T-cell (primary cell): ENCODE measurements at regions not wholly inside any gene's neighbourhood (a gene's known extent, or its start where the extent isn't known, plus 50 kb on each side); places are given as distances from the start of the nearest gene placed in this dataset.

ENCODE experiments used
- ATAC-seq, 4 experiments: fragments of 200-7000 bp in 3 of 4; fragments of 150-1000 bp in 1 of 4; cut with Tn5 transposase; replicated peaks in 1 of 4; 1 replicate in 3 of 4; 2 replicates in 1 of 4; pipeline ENCODE4 v1.10.0; 2021; ENCODE audit warnings: moderate library complexity in 3 of 4, mild to moderate bottlenecking in 2 of 4, moderate number of reproducible peaks in 1 of 4
- CTCF ChIA-PET, 2 donors: fragments of 300-600 bp; sonication (Branson Sonifier 250); formaldehyde crosslinking; loops; one replicate each; lab custom pipeline; 2022; ENCODE audit warnings: antibody characterized with exemption in 2 of 2; lab: Charles Lee
- POLR2A ChIA-PET, 2 donors: fragments of 300-600 bp; sonication (Branson Sonifier 250); formaldehyde crosslinking; loops; one replicate each; lab custom pipeline; 2022; ENCODE audit warnings: antibody characterized with exemption in 2 of 2; lab: Charles Lee
- DNase-seq, 35 experiments: peaks; one replicate each; pipeline versions ENCODE4 v3.0.0 to v3.0.0-alpha.2; 2013 to 2023
- H3K27ac ChIP-seq: one replicate; pipeline ENCODE4 v1.5.1; 2013; ENCODE audit warnings: low read length
- H3K27me3 ChIP-seq, 2 experiments: replicated peaks in 1 of 2; 1 replicate in 1 of 2; 2 replicates in 1 of 2; pipeline versions ENCODE4 v1.6.1 to v1.7.0; 2013; ENCODE audit warnings: low read length in 1 of 2, mixed read lengths in 1 of 2; ENCODE audit not compliant: control insufficient read depth in 2 of 2, insufficient read depth in 2 of 2; ENCODE audit errors: extremely low read depth in 1 of 2
- H3K36me3 ChIP-seq, 2 donors: 1 replicate in 1 of 2; 2 replicates in 1 of 2; pipeline versions ENCODE4 v1.6.1 to v1.7.0; 2013; ENCODE audit warnings: low read length in 1 of 2; ENCODE audit not compliant: control insufficient read depth in 2 of 2, insufficient read depth in 1 of 2; ENCODE audit errors: extremely low read depth in 1 of 2
- H3K4me1 ChIP-seq, 2 experiments: 1 replicate in 1 of 2; 2 replicates in 1 of 2; pipeline versions ENCODE4 v1.6.1 to v1.7.0; 2013; ENCODE audit warnings: low read length in 2 of 2, mixed read lengths in 1 of 2; ENCODE audit not compliant: insufficient read depth in 2 of 2, control insufficient read depth in 1 of 2; ENCODE audit errors: extremely low read depth in 1 of 2
- H3K4me3 ChIP-seq, 2 donors: 1 replicate in 1 of 2; 2 replicates in 1 of 2; pipeline versions ENCODE4 v1.5.1 to v1.7.0; 2013; ENCODE audit warnings: mild to moderate bottlenecking in 2 of 2, low read length in 1 of 2, moderate library complexity in 1 of 2; ENCODE audit not compliant: control insufficient read depth in 1 of 2; ENCODE audit errors: extremely low read depth in 1 of 2
- H3K9me3 ChIP-seq: 2 replicates; pipeline ENCODE4 v1.7.0; 2013
- H3K27ac Mint-ChIP-seq, 2 donors: one replicate each; pipeline ENCODE4 v1.8.0; 2020 to 2021; ENCODE audit warnings: mild to moderate bottlenecking in 2 of 2, mixed read lengths in 2 of 2
- H3K27me3 Mint-ChIP-seq, 2 donors: one replicate each; pipeline ENCODE4 v1.8.0; 2021 to 2022; ENCODE audit warnings: mixed read lengths in 2 of 2
- H3K36me3 Mint-ChIP-seq: one replicate; pipeline ENCODE4 v1.8.0; 2021; ENCODE audit warnings: mixed read lengths
- H3K4me1 Mint-ChIP-seq, 3 donors: one replicate each; pipeline ENCODE4 v1.8.0; 2020 to 2022; ENCODE audit warnings: mixed read lengths in 3 of 3, mild to moderate bottlenecking in 1 of 3
- H3K4me3 Mint-ChIP-seq, 3 donors: one replicate each; pipeline ENCODE4 v1.8.0; 2020 to 2022; ENCODE audit warnings: mild to moderate bottlenecking in 3 of 3, mixed read lengths in 3 of 3, moderate library complexity in 3 of 3
- H3K9me3 Mint-ChIP-seq, 3 donors: one replicate each; pipeline ENCODE4 v1.8.0; 2020 to 2022; ENCODE audit warnings: mixed read lengths in 3 of 3
- WGBS: methylation state at CpG from one replicate; pipeline ENCODE4 v1.1.5; 2013; ENCODE audit warnings: missing lambda C conversion rate; ENCODE audit not compliant: insufficient coverage; 5-methylcytosine and 5-hydroxymethylcytosine counted together

- Histone ChIP-seq H3K9me3 (no peaks in the 10 kb centered on the region), H3K27ac (no peak overlapping the region), H3K27me3 (peaks cover 0 to 37% of the 10 kb centered on the region in 2 experiments), H3K36me3 (no peaks in the 10 kb centered on the region), H3K4me1 (no peaks in the 10 kb centered on the region), H3K4me3 (no peak overlapping the region)
- ATAC-seq (no peak), DNase-seq (no peak)
- no peaks in the 10 kb centered on the region for H3K4me1 Mint-ChIP-seq
- H3K36me3 Mint-ChIP-seq = no peaks in the 10 kb centered on the region
- 100% methylated on average over 1 of the region's 4 CpGs for WGBS
- CTCF ChIA-PET = no interaction called here
- no peaks in the 10 kb centered on the region for H3K9me3 Mint-ChIP-seq
- H3K27ac Mint-ChIP-seq = no peak overlapping the region
- POLR2A ChIA-PET = no interaction called here
- H3K4me3 Mint-ChIP-seq = no peak overlapping the region
- H3K27me3 Mint-ChIP-seq = peaks cover 10 to 31% of the 10 kb centered on the region in 2 donors
Observed at GRCh38 chr11:134614141-134614540, 202.1 kb upstream of the B3GAT1 start.

- H3K27ac ChIP-seq = no peak overlapping the region
- H3K27ac Mint-ChIP-seq = no peak overlapping the region
- no peak overlapping the region for H3K4me3 Mint-ChIP-seq
- no peaks in the 10 kb centered on the region for H3K9me3 ChIP-seq
- H3K36me3 Mint-ChIP-seq = no peaks in the 10 kb centered on the region
- peaks cover 0 to 38% of the 10 kb centered on the region in 2 experiments for H3K27me3 ChIP-seq
- H3K9me3 Mint-ChIP-seq = no peaks in the 10 kb centered on the region
- DNase-seq = no peak
- no peaks in the 10 kb centered on the region for H3K4me1 Mint-ChIP-seq
- CTCF ChIA-PET = no interaction called here
- H3K27me3 Mint-ChIP-seq = peaks cover 11 to 35% of the 10 kb centered on the region in 2 donors
- no peaks in the 10 kb centered on the region for H3K4me1 ChIP-seq
- no peak for ATAC-seq
- H3K4me3 ChIP-seq = no peak overlapping the region
- POLR2A ChIA-PET = no interaction called here
- H3K36me3 ChIP-seq = no peaks in the 10 kb centered on the region
- WGBS = 94% methylated on average over 8 of the region's 9 CpGs
Observed at GRCh38 chr11:134613646-134614045, 201.6 kb upstream of the B3GAT1 start.

- no peak overlapping the region for H3K27ac ChIP-seq
- DNase-seq (no peak), ATAC-seq (no peak)
- Mint-ChIP-seq H3K4me3 (no peak overlapping the region), H3K4me1 (no peaks in the 10 kb centered on the region), H3K27me3 (peaks cover 21 to 47% of the 10 kb centered on the region in 2 donors), H3K36me3 (no peaks in the 10 kb centered on the region), H3K27ac (no peak overlapping the region), H3K9me3 (no peaks in the 10 kb centered on the region)
- POLR2A ChIA-PET = no interaction called here
- no peak overlapping the region for H3K4me3 ChIP-seq
- CTCF ChIA-PET = no interaction called here
- 63% methylated on average over 10 of the region's 12 CpGs for WGBS
- peaks cover 0 to 46% of the 10 kb centered on the region in 2 experiments for H3K27me3 ChIP-seq
- no peaks in the 10 kb centered on the region for H3K36me3 ChIP-seq
- no peaks in the 10 kb centered on the region for H3K9me3 ChIP-seq
- no peaks in the 10 kb centered on the region for H3K4me1 ChIP-seq
Observed at GRCh38 chr11:134612140-134613030, 200.3 kb upstream of the B3GAT1 start.

GRCh38 chr11:134611537-134611936 is 199.5 kb upstream of the B3GAT1 start:
- Histone ChIP-seq H3K27ac (no peak overlapping the region), H3K9me3 (no peaks in the 10 kb centered on the region), H3K4me1 (no peaks in the 10 kb centered on the region), H3K36me3 (no peaks in the 10 kb centered on the region), H3K27me3 (peaks cover 0 to 43% of the 10 kb centered on the region in 2 experiments), H3K4me3 (no peak overlapping the region)
- CTCF ChIA-PET = no interaction called here
- Mint-ChIP-seq H3K4me1 (no peaks in the 10 kb centered on the region), H3K27me3 (peaks cover 26 to 49% of the 10 kb centered on the region in 2 donors), H3K9me3 (no peaks in the 10 kb centered on the region), H3K4me3 (no peak overlapping the region), H3K27ac (no peak overlapping the region), H3K36me3 (no peaks in the 10 kb centered on the region)
- WGBS = 65% methylated on average over 5 of the region's 8 CpGs
- DNase-seq (no peak), ATAC-seq (no peak)
- POLR2A ChIA-PET = no interaction called here

- POLR2A ChIA-PET = no interaction called here
- Histone ChIP-seq H3K4me3 (no peak overlapping the region), H3K4me1 (no peaks in the 10 kb centered on the region), H3K36me3 (no peaks in the 10 kb centered on the region), H3K27me3 (peaks cover 0 to 43% of the 10 kb centered on the region in 2 experiments), H3K27ac (no peak overlapping the region), H3K9me3 (no peaks in the 10 kb centered on the region)
- 79% methylated on average over 23 of the region's 23 CpGs for WGBS
- H3K4me1 Mint-ChIP-seq = no peaks in the 10 kb centered on the region
- peaks cover 0 to 4% (median 4%) of the 10 kb centered on the region in 3 donors for H3K9me3 Mint-ChIP-seq
- CTCF ChIA-PET = no interaction called here
- H3K27me3 Mint-ChIP-seq = peaks cover 26 to 49% of the 10 kb centered on the region in 2 donors
- H3K27ac Mint-ChIP-seq = no peak overlapping the region
- H3K4me3 Mint-ChIP-seq = no peak overlapping the region
- H3K36me3 Mint-ChIP-seq = no peaks in the 10 kb centered on the region
- DNase-seq (no peak), ATAC-seq (no peak)
Observed at GRCh38 chr11:134610116-134610910, 198.3 kb upstream of the B3GAT1 start.

GRCh38 chr11:134609361-134610115 is 197.5 kb upstream of the B3GAT1 start:
- DNase-seq (no peak), ATAC-seq (no peak)
- CTCF ChIA-PET = no interaction called here
- Mint-ChIP-seq H3K4me3 (no peak overlapping the region), H3K4me1 (no peaks in the 10 kb centered on the region), H3K27ac (no peak overlapping the region), H3K36me3 (no peaks in the 10 kb centered on the region), H3K27me3 (peaks cover 26 to 46% of the 10 kb centered on the region in 2 donors), H3K9me3 (peaks cover 0 to 4% (median 4%) of the 10 kb centered on the region in 3 donors)
- Histone ChIP-seq H3K36me3 (no peaks in the 10 kb centered on the region), H3K4me1 (no peaks in the 10 kb centered on the region), H3K9me3 (no peaks in the 10 kb centered on the region), H3K27ac (no peak overlapping the region), H3K4me3 (no peak overlapping the region), H3K27me3 (peaks cover 0 to 43% of the 10 kb centered on the region in 2 experiments)
- POLR2A ChIA-PET = no interaction called here
- WGBS = 79% methylated on average over 22 of the region's 27 CpGs
